Upper lobe of left lung (tissue), 4 donors: ENCODE measurements at regions not wholly inside any gene's neighbourhood (a gene's known extent, or its start where the extent isn't known, plus 50 kb on each side); places are given as distances from the start of the nearest gene placed in this dataset.

Experiments used
- CTCF ChIP-seq, 6 experiments: fragments of 450-650 bp in 4 of 6; fragments of 200-600 bp in 2 of 6; sonication (generic) in 2 of 6; IDR thresholded peaks; one replicate each; pipeline ENCODE4 v1.5.1; 2016 to 2019; ENCODE audit warnings: antibody characterized with exemption in 6 of 6
- EP300 ChIP-seq, 4 donors: sonication (generic); formaldehyde crosslinking; IDR thresholded peaks; one replicate each; pipeline ENCODE4 v1.5.1; 2017; ENCODE audit warnings: antibody characterized with exemption in 4 of 4, control low read depth in 2 of 4
- POLR2A ChIP-seq, 4 donors: fragments of 450-650 bp; IDR thresholded peaks; one replicate each; pipeline ENCODE4 v1.5.1; 2016 to 2017; ENCODE audit warnings: antibody characterized with exemption in 4 of 4, mild to moderate bottlenecking in 2 of 4
- POLR2AphosphoS5 ChIP-seq, 2 donors: sonication (generic); formaldehyde crosslinking; IDR thresholded peaks; one replicate each; pipeline ENCODE4 v1.5.1; 2017; ENCODE audit warnings: antibody characterized with exemption in 2 of 2

DNA sequence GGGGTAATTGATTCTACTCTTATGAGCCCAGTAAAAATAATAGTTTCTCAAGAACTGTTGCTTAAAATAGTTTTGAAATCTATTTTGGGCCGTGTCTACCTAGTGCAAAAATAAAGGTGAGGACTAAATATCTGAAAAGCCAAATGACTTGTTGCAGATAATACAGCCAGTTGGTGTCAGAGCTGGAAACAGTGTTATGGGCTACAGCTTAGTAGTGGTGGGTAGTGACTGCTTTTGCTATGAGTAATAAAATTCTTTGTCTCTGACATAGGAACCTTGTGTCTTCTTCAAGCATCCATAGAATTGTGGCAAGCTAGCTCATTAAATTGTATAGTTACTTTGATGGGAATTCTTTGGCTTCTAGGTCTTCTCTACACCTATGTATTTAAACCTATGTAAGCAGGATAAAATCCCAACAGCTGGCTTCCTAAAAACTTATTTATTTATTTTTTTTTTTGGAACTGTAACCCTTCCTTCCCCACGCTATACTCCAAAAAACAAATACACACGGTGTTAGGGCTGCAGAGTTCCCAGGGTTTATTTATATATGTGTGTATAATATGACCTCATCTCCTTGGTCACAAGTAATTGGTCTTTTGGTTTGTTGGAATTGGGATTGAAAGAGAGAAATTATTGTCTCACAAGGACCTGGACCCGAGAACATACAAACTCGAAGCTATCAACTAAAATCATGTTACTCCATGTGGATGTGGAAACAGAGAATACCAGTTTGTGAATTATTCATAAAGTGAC, 138.0 kb downstream of the NUDT12 start:
- no peak for TF ChIP-seq CTCF (IDR thresholded peaks at IDR 0.05)
- no peak for TF ChIP-seq EP300 (IDR thresholded peaks at IDR 0.05)
- no peak for TF ChIP-seq POLR2A (IDR thresholded peaks at IDR 0.05)
- no peak for TF ChIP-seq POLR2AphosphoS5 (IDR thresholded peaks at IDR 0.05)
